HepG2 (cell line): ENCODE measurements at regions not wholly inside any gene's neighbourhood (a gene's known extent, or its start where the extent isn't known, plus 50 kb on each side); places are given as distances from the start of the nearest gene placed in this dataset.

Experiments used
- ATAC-seq: fragments of 200-7000 bp; cut with Tn5 transposase; 3 replicates; pipeline ENCODE4 v1.9.1; 2020; ENCODE audit warnings: mild to moderate bottlenecking, moderate library complexity
- BruUV-seq: library from RNA; stranded (reverse); fragments of 400-500 nt; replicated peaks from 2 replicates; lab custom pipeline; 2021; lab: Mats Ljungman, UMichigan
- CTCF ChIA-PET: fragments of 300-600 bp; formaldehyde crosslinking; extraction: SDS; loops from one replicate; lab custom pipeline; 2021; ENCODE audit warnings: low total read pairs, inconsistent platforms, low intra/inter-chr PET ratio; lab: Yijun Ruan, JAX
- POLR2A ChIA-PET: fragments of 350-600 bp; sonication (Branson Sonifier 250); formaldehyde crosslinking; loops from one replicate; lab custom pipeline; 2020; ENCODE audit warnings: antibody characterized with exemption, inconsistent platforms; lab: Yijun Ruan, JAX
- DNase-seq: peaks from one replicate; pipeline ENCODE4 v3.0.0-alpha.2; 2015; ENCODE audit warnings: low spot score
- FAIRE-seq: peaks from 3 replicates; lab custom pipeline; 2011; peaks lifted over from hg19 to GRCh38; lab: Jason Lieb, UNC
- H2AFZ ChIP-seq: one replicate; pipeline ENCODE4 v1.6.1; 2011; ENCODE audit warnings: low read length, inconsistent platforms
- H3K27ac ChIP-seq: fragments of 300-600 bp; 3 replicates; pipeline ENCODE4 v1.8.0; 2011; ENCODE audit warnings: mixed run types, mild to moderate bottlenecking, mixed read lengths, low read length, inconsistent platforms; ENCODE audit not compliant: insufficient read depth; ENCODE audit errors: extremely low read length
- H3K27me3 ChIP-seq, 2 experiments: fragments of 200-600 bp in 1 of 2; 2 replicates in 1 of 2; 3 replicates in 1 of 2; pipeline versions ENCODE4 v1.6.0 to v1.8.0; 2011; ENCODE audit warnings: low read length in 2 of 2, mild to moderate bottlenecking in 2 of 2, moderate library complexity in 2 of 2, inconsistent platforms in 1 of 2; ENCODE audit not compliant: insufficient read depth in 2 of 2, control insufficient read depth in 1 of 2
- H3K36me3 ChIP-seq, 2 experiments: fragments of 200-600 bp in 1 of 2; replicated peaks in 1 of 2; 2 replicates in 1 of 2; 3 replicates in 1 of 2; pipeline versions ENCODE4 v1.5.1 to v1.8.0; 2011; ENCODE audit warnings: low read length in 2 of 2, inconsistent platforms in 1 of 2; ENCODE audit not compliant: insufficient read depth in 2 of 2, control insufficient read depth in 1 of 2
- H3K4me1 ChIP-seq: 2 replicates; pipeline ENCODE4 v1.5.1; 2012; ENCODE audit warnings: low read length, inconsistent platforms; ENCODE audit not compliant: insufficient read depth
- H3K4me2 ChIP-seq: 2 replicates; pipeline ENCODE4 v1.6.0; 2011; ENCODE audit warnings: low read depth, low read length, inconsistent platforms
- H3K4me3 ChIP-seq, 3 experiments: fragments of 200-600 bp in 1 of 3; sonication (generic), shearing (Covaris generic) in 1 of 3; replicated peaks in 1 of 3; 2 replicates each; pipeline ENCODE4 v1.5.1; 2011 to 2016; ENCODE audit warnings: low read length in 3 of 3, inconsistent platforms in 2 of 3, low read depth in 2 of 3, mild to moderate bottlenecking in 2 of 3, control low read depth in 1 of 3, mixed read lengths in 1 of 3; ENCODE audit not compliant: insufficient read depth in 1 of 3
- H3K79me2 ChIP-seq: one replicate; pipeline ENCODE4 v1.6.1; 2011; ENCODE audit warnings: low read length, inconsistent platforms; ENCODE audit not compliant: insufficient read depth
- H3K9ac ChIP-seq: 2 replicates; pipeline ENCODE4 v1.6.0; 2011; ENCODE audit warnings: mild to moderate bottlenecking, low read depth, low read length, inconsistent platforms; ENCODE audit not compliant: insufficient read depth
- H3K9me3 ChIP-seq: 2 replicates; pipeline ENCODE4 v1.5.1; 2012; ENCODE audit warnings: mild to moderate bottlenecking, low read length
- H4K20me1 ChIP-seq: 2 replicates; pipeline ENCODE4 v1.6.0; 2011; ENCODE audit warnings: inconsistent platforms, mild to moderate bottlenecking, low read length, moderate library complexity; ENCODE audit not compliant: insufficient read depth
- CAMTA2 ChIP-seq: sonication (generic); formaldehyde crosslinking; IDR thresholded peaks from 2 replicates; pipeline ENCODE4 v1.4.0; 2020; ENCODE audit warnings: mild to moderate bottlenecking, missing genetic modification reagents, borderline replicate concordance
- ELF3 ChIP-seq: IDR thresholded peaks from 2 replicates; pipeline ENCODE4 v1.6.1; 2016; ENCODE audit warnings: missing genetic modification reagents, missing compliant biosample characterization
- FOXK1 ChIP-seq: sonication (generic); formaldehyde crosslinking; IDR thresholded peaks from 2 replicates; pipeline ENCODE4 v1.4.0; 2020; ENCODE audit warnings: low read depth, missing genetic modification reagents, borderline replicate concordance
- JUN ChIP-seq: sonication (generic); formaldehyde crosslinking; IDR thresholded peaks from 2 replicates; pipeline ENCODE4 v1.4.0; 2020; ENCODE audit warnings: mild to moderate bottlenecking, missing genetic modification reagents
- KLF9 ChIP-seq: IDR thresholded peaks from 2 replicates; pipeline ENCODE4 v1.6.1; 2016; ENCODE audit warnings: low read depth
- MIER3 ChIP-seq: IDR thresholded peaks from 2 replicates; pipeline ENCODE4 v1.6.1; 2016; ENCODE audit warnings: missing compliant biosample characterization, borderline replicate concordance
- MIXL1 ChIP-seq: IDR thresholded peaks from 2 replicates; pipeline ENCODE4 v1.6.1; 2016
- PPARG ChIP-seq: conservative IDR thresholded peaks from 2 replicates; pipeline ENCODE4 v1.6.1; 2016; ENCODE audit warnings: missing biosample characterization, missing genetic modification reagents
- RARG ChIP-seq: sonication (generic); formaldehyde crosslinking; IDR thresholded peaks from 2 replicates; pipeline ENCODE4 v1.4.0; 2020; ENCODE audit warnings: low read depth, mild to moderate bottlenecking, missing genetic modification reagents
- SNAI1 ChIP-seq: sonication (generic); formaldehyde crosslinking; IDR thresholded peaks from 2 replicates; pipeline ENCODE4 v1.5.0; 2020; ENCODE audit warnings: mild to moderate bottlenecking, missing genetic modification reagents, borderline replicate concordance
- SUZ12 ChIP-seq: fragments of 150-350 bp; IDR thresholded peaks from 2 replicates; pipeline ENCODE4 v1.6.1; 2014; ENCODE audit warnings: low read depth, low read length
- TEAD2 ChIP-seq: sonication (generic); formaldehyde crosslinking; IDR thresholded peaks from 2 replicates; pipeline ENCODE4 v1.9.0; 2021; ENCODE audit warnings: missing genetic modification reagents
- THYN1 ChIP-seq: sonication (generic); formaldehyde crosslinking; IDR thresholded peaks from 2 replicates; pipeline ENCODE4 v1.8.1; 2023; ENCODE audit warnings: low read depth, mild to moderate bottlenecking, moderate library complexity, missing genetic modification reagents, borderline replicate concordance
- ZBTB1 ChIP-seq: sonication (generic); formaldehyde crosslinking; IDR thresholded peaks from 2 replicates; pipeline ENCODE4 v1.4.0; 2020; ENCODE audit warnings: missing genetic modification reagents, borderline replicate concordance
- ZNF121 ChIP-seq: sonication (generic); formaldehyde crosslinking; IDR thresholded peaks from 2 replicates; pipeline ENCODE4 v1.5.0; 2020; ENCODE audit warnings: mild to moderate bottlenecking, missing genetic modification reagents
- ZNF253 ChIP-seq: sonication (generic); formaldehyde crosslinking; IDR thresholded peaks from 2 replicates; pipeline ENCODE4 v1.8.0; 2022; ENCODE audit warnings: mild to moderate bottlenecking, missing genetic modification reagents, borderline replicate concordance
- ZNF44 ChIP-seq: sonication (generic); formaldehyde crosslinking; IDR thresholded peaks from 2 replicates; pipeline ENCODE4 v1.5.1; 2020; ENCODE audit warnings: mild to moderate bottlenecking, missing genetic modification reagents
- ZNF552 ChIP-seq: sonication (generic); formaldehyde crosslinking; IDR thresholded peaks from 2 replicates; pipeline ENCODE4 v1.9.0; 2022; ENCODE audit warnings: missing genetic modification reagents, mild to moderate bottlenecking, borderline replicate concordance
- WGBS: methylation state at CpG from one replicate; pipeline ENCODE4 v1.1.6; 2017; ENCODE audit warnings: low lambda C conversion rate; 5-methylcytosine and 5-hydroxymethylcytosine counted together
- in situ Hi-C: cut with HindIII; loops from 2 replicates; pipeline ENCODE4 v1.10.0; 2017; ENCODE audit warnings: low pct_unique_long_range_greater_than_20kb; ENCODE audit not compliant: extremely low pct_ligation_motif_present
- intact Hi-C: fragments of 100-400 bp; cut with micrococcal nuclease; formaldehyde crosslinking; loops from one replicate; pipeline ENCODE4 v1.10.0; 2022; ENCODE audit not compliant: unreplicated experiment
- TF ChIP-seq, protein P1 (sequence below): sonication (generic); formaldehyde crosslinking; IDR thresholded peaks from 2 replicates; pipeline ENCODE4 v1.4.0; 2020; ENCODE audit warnings: mild to moderate bottlenecking, missing genetic modification reagents
- TF ChIP-seq, protein P2 (sequence below): sonication (generic); formaldehyde crosslinking; IDR thresholded peaks from 2 replicates; pipeline ENCODE4 v1.4.0; 2020; ENCODE audit warnings: missing genetic modification reagents
- TF ChIP-seq, protein P3 (sequence below): sonication (generic); formaldehyde crosslinking; IDR thresholded peaks from 2 replicates; pipeline ENCODE4 v1.5.1; 2020; ENCODE audit warnings: mild to moderate bottlenecking, missing genetic modification reagents, moderate library complexity
- TF ChIP-seq, protein P4 (sequence below): IDR thresholded peaks from 2 replicates; pipeline ENCODE4 v1.6.1; 2016; ENCODE audit warnings: low read depth, control low read depth

DNA sequence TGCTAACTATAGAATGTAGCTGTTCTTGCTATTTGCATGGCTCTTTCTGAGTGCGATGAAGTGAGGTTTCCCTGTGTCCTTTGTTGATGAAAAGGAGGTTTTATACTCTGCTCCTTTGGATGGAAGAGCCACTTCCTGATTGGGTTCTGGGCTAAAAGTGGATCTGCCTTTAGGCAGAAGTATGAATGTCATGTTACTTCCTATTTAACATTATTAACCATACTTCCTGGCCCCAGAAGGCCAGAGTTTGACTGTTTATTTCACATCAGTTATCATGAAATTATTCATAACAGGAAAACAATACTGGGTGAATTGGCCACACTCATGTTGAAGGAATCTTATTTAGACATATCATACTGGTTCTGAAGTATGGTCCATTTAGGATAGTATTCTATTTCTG is 386.2 kb downstream of the PCDH7 start (continued):
- TF ChIP-seq MIER3 (CRISPR knock-in tag): no peak
- TF ChIP-seq ZNF44 (CRISPR knock-in tag): no peak
- TF ChIP-seq ZNF552 (CRISPR knock-in tag): no peak
- TF ChIP-seq SUZ12: no peak
- TF ChIP-seq, protein P1, sequence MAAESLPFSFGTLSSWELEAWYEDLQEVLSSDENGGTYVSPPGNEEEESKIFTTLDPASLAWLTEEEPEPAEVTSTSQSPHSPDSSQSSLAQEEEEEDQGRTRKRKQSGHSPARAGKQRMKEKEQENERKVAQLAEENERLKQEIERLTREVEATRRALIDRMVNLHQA: no peak
- no peak for TF ChIP-seq PPARG (CRISPR knock-in tag)
- TF ChIP-seq, protein P2, sequence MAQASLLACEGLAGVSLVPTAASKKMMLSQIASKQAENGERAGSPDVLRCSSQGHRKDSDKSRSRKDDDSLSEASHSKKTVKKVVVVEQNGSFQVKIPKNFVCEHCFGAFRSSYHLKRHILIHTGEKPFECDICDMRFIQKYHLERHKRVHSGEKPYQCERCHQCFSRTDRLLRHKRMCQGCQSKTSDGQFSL: no peak
- TF ChIP-seq CAMTA2 (CRISPR knock-in tag): no peak
- TF ChIP-seq TEAD2 (CRISPR knock-in tag): no peak
- TF ChIP-seq THYN1 (CRISPR knock-in tag): no peak
- no peak for TF ChIP-seq ELF3 (CRISPR knock-in tag)
- no peak for TF ChIP-seq KLF9 (CRISPR knock-in tag)

DNA sequence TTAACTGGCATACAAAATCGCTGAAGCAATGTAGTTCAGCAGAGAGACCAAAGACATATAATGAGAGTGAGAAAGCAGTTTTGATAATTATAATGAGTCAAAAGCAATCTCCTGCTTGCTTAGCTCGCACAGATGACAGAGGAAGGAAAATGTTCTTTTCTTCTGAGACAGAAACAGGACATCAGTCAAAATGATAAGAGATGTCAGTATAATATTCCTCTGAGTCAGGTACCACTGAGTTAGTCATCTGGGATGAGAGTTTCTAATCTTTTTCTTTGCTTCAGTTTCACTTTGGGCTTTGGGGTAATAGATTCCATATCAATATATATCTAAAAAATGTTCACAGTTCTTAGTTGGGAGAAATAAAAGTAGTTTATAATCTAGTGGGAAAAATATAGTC is 387.2 kb downstream of the PCDH7 start:
- ATAC-seq (no peak), FAIRE-seq (no peak)
- H3K27ac ChIP-seq: no peak overlapping the region
- TF ChIP-seq ZBTB1 (CRISPR knock-in tag) (no peak), FOXK1 (no peak), ZNF253 (CRISPR knock-in tag) (no peak), MIXL1 (CRISPR knock-in tag) (no peak), RARG (no peak), JUN (CRISPR knock-in tag) (no peak), SNAI1 (CRISPR knock-in tag) (no peak), ZNF121 (CRISPR knock-in tag) (no peak)
- TF ChIP-seq, protein P3, sequence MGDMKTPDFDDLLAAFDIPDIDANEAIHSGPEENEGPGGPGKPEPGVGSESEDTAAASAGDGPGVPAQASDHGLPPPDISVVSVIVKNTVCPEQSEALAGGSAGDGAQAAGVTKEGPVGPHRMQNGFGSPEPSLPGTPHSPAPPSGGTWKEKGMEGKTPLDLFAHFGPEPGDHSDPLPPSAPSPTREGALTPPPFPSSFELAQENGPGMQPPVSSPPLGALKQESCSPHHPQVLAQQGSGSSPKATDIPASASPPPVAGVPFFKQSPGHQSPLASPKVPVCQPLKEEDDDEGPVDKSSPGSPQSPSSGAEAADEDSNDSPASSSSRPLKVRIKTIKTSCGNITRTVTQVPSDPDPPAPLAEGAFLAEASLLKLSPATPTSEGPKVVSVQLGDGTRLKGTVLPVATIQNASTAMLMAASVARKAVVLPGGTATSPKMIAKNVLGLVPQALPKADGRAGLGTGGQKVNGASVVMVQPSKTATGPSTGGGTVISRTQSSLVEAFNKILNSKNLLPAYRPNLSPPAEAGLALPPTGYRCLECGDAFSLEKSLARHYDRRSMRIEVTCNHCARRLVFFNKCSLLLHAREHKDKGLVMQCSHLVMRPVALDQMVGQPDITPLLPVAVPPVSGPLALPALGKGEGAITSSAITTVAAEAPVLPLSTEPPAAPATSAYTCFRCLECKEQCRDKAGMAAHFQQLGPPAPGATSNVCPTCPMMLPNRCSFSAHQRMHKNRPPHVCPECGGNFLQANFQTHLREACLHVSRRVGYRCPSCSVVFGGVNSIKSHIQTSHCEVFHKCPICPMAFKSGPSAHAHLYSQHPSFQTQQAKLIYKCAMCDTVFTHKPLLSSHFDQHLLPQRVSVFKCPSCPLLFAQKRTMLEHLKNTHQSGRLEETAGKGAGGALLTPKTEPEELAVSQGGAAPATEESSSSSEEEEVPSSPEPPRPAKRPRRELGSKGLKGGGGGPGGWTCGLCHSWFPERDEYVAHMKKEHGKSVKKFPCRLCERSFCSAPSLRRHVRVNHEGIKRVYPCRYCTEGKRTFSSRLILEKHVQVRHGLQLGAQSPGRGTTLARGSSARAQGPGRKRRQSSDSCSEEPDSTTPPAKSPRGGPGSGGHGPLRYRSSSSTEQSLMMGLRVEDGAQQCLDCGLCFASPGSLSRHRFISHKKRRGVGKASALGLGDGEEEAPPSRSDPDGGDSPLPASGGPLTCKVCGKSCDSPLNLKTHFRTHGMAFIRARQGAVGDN (CRISPR knock-in tag): no peak
- TF ChIP-seq, protein P4, sequence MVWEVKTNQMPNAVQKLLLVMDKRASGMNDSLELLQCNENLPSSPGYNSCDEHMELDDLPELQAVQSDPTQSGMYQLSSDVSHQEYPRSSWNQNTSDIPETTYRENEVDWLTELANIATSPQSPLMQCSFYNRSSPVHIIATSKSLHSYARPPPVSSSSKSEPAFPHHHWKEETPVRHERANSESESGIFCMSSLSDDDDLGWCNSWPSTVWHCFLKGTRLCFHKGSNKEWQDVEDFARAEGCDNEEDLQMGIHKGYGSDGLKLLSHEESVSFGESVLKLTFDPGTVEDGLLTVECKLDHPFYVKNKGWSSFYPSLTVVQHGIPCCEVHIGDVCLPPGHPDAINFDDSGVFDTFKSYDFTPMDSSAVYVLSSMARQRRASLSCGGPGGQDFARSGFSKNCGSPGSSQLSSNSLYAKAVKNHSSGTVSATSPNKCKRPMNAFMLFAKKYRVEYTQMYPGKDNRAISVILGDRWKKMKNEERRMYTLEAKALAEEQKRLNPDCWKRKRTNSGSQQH (CRISPR knock-in tag): no peak

More for the DNA sequence above, 387.2 kb downstream of the PCDH7 start:
- intact Hi-C loops: no loop called here
- in situ Hi-C loops: no loop called here
- WGBS: 0% methylated on average over 2 of the region's 2 CpGs
- Histone ChIP-seq H3K79me2 (no peaks in the 10 kb centered on the region), H3K27me3 (no peaks in the 10 kb centered on the region), H3K9ac (no peak overlapping the region), H3K4me1 (no peaks in the 10 kb centered on the region), H2AFZ (no peak overlapping the region), H3K4me2 (no peak overlapping the region), H3K4me3 (no peak overlapping the region), H3K36me3 (no peaks in the 10 kb centered on the region), H3K9me3 (no peaks in the 10 kb centered on the region), H4K20me1 (no peaks in the 10 kb centered on the region)
- POLR2A ChIA-PET: no interaction called here
- no TSS peak for BruUV-seq
- CTCF ChIA-PET: no interaction called here
- DNase-seq: no peak
